Psoas muscle (tissue), 7 donors: ENCODE measurements at regions not wholly inside any gene's neighbourhood (a gene's known extent, or its start where the extent isn't known, plus 50 kb on each side); places are given as distances from the start of the nearest gene placed in this dataset.
"Not testable (repeated sequence)": the region's sequence is repeated elsewhere in the genome, so short reads cannot be mapped to it uniquely, and the experiment has no call there.

Source experiments
- ATAC-seq, 4 donors: fragments of 200-7000 bp; cut with Tn5 transposase; one replicate each; pipeline ENCODE4 v1.9.1; 2020; ENCODE audit warnings: moderate library complexity in 3 of 4, mild to moderate bottlenecking in 2 of 4
- DNase-seq, 2 donors: peaks; one replicate each; pipeline ENCODE4 v3.0.0-alpha.2; 2020
- H3K27ac ChIP-seq: fragments of 200-600 bp; one replicate; pipeline ENCODE4 v1.8.0; 2022
- H3K27me3 ChIP-seq, 3 donors: fragments of 200-600 bp in 1 of 3; one replicate each; pipeline versions ENCODE4 v1.6.1 to v1.8.0; 2013 to 2022; ENCODE audit warnings: low read length in 2 of 3, mild to moderate bottlenecking in 2 of 3, moderate library complexity in 1 of 3; ENCODE audit not compliant: insufficient read depth in 3 of 3
- H3K36me3 ChIP-seq, 2 donors: fragments of 200-600 bp in 1 of 2; one replicate each; pipeline versions ENCODE4 v1.6.1 to v1.8.0; 2013 to 2022; ENCODE audit warnings: low read depth in 1 of 2, mild to moderate bottlenecking in 1 of 2, moderate library complexity in 1 of 2; ENCODE audit not compliant: insufficient read depth in 1 of 2
- H3K4me1 ChIP-seq: fragments of 200-600 bp; one replicate; pipeline ENCODE4 v1.8.0; 2022
- H3K4me3 ChIP-seq: fragments of 200-600 bp; one replicate; pipeline ENCODE4 v1.8.0; 2022; ENCODE audit warnings: mild to moderate bottlenecking
- H3K9me3 ChIP-seq: fragments of 200-600 bp; one replicate; pipeline ENCODE4 v1.8.0; 2022
- CTCF ChIP-seq: fragments of 200-600 bp; IDR thresholded peaks from one replicate; pipeline ENCODE4 v1.8.0; 2022; ENCODE audit warnings: antibody characterized with exemption
- WGBS, 3 donors: extraction: QIAGEN DNeasy Blood & Tissue Kit; methylation state at CpG; one replicate each; pipeline versions ENCODE4 v1.1.6 to v1.1.7; 2013; 5-methylcytosine and 5-hydroxymethylcytosine counted together
- intact Hi-C, 2 donors: fragments of 100-400 bp; cut with DNase I; formaldehyde crosslinking; loops; one replicate each; pipeline versions ENCODE4 v1.11.0 to v1.14.2; 2022
- donor health status: healthy with polysubstance abuse.
- donor health status: DM: no; HTN: no; CAD: no; lungs with moderate emphysema.
- donor health status: Bipolar disorder and iron deficiency.
- donor health status: healthy.
- donor health status: DM: yes; HTN: yes; CAD: no.
- donor health status: DM: no; HTN: no; CAD: no.
- donor health status: DM: yes; HTN: yes; CAD: no.

GRCh38 chrX:109920325-109920724 lies 82.6 kb upstream of the TMEM164 start:
- Histone ChIP-seq H3K4me3 (no peak overlapping the region), H3K36me3 (no peaks in the 10 kb centered on the region), H3K27ac (peak overlapping the region; percentile 18), H3K9me3 (no peaks in the 10 kb centered on the region), H3K27me3 (no peaks in the 10 kb centered on the region), H3K4me1 (no peaks in the 10 kb centered on the region)
- WGBS, 3 donors = 79 to 86% (median 79%) methylated on average over 4 of the region's 4 CpGs
- intact Hi-C loops = loop anchor here in 1 of 2 donors (10.0 kb wide), 1 partner anchor 84 kb away; the partner anchor contains the start of gene TMEM164
- no peak for ATAC-seq
- no peak for DNase-seq
- no peak for TF ChIP-seq CTCF

- ATAC-seq (no peak), DNase-seq (no peak)
- intact Hi-C loops = loop anchor here in 1 of 2 donors (10.0 kb wide), 1 partner anchor 84 kb away; the partner anchor contains the start of gene TMEM164
- WGBS, 3 donors = 65 to 93% (median 86%) methylated on average over 2 of the region's 2 CpGs
- no peak overlapping the region for H3K4me3 ChIP-seq
- H3K27me3 ChIP-seq = no peaks in the 10 kb centered on the region
- no peaks in the 10 kb centered on the region for H3K36me3 ChIP-seq
- no peak overlapping the region for H3K27ac ChIP-seq
- H3K9me3 ChIP-seq = no peaks in the 10 kb centered on the region
- TF ChIP-seq CTCF = no peak
- H3K4me1 ChIP-seq = peaks cover 1% of the 10 kb centered on the region
Measured at GRCh38 chrX:109920868-109921267, 82.0 kb upstream of the TMEM164 start.

GRCh38 chrX:109922190-109922589 lies 80.7 kb upstream of the TMEM164 start:
- H3K27me3 ChIP-seq = no peaks in the 10 kb centered on the region
- H3K36me3 ChIP-seq = no peaks in the 10 kb centered on the region
- WGBS, 3 donors = 67 to 76% (median 72%) methylated on average over 2 of the region's 2 CpGs
- H3K9me3 ChIP-seq = no peaks in the 10 kb centered on the region
- no peak overlapping the region for H3K4me3 ChIP-seq
- H3K4me1 ChIP-seq = peaks cover 9% of the 10 kb centered on the region
- ATAC-seq = no peak
- TF ChIP-seq CTCF = no peak
- H3K27ac ChIP-seq = no peak overlapping the region
- intact Hi-C loops = loop anchor here in 1 of 2 donors (10.0 kb wide), 1 partner anchor 83 kb away; the partner anchor contains the start of gene TMEM164
- no peak for DNase-seq

GRCh38 chrX:109925003-109925402 lies 77.9 kb upstream of the TMEM164 start:
- H3K27me3 ChIP-seq, ATAC-seq, H3K4me3 ChIP-seq, DNase-seq, H3K36me3 ChIP-seq, H3K9me3 ChIP-seq, H3K27ac ChIP-seq: not testable (repeated sequence)
- peaks cover 12% of the 10 kb centered on the region for H3K4me1 ChIP-seq
- WGBS, 3 donors = 69 to 77% (median 76%) methylated on average over 3 of the region's 3 CpGs
- intact Hi-C loops = loop anchor here (5.0 to 10.0 kb wide), 2 partner anchors 67 to 80 kb away; partner anchors contain the start of gene TMEM164 (in 1 of the 2)

- H3K4me3 ChIP-seq = no peak overlapping the region
- DNase-seq (no peak), ATAC-seq (peak in 2 of 4 donors; percentile 28 to 44)
- H3K36me3 ChIP-seq = no peaks in the 10 kb centered on the region
- H3K27me3 ChIP-seq = no peaks in the 10 kb centered on the region
- TF ChIP-seq CTCF = no peak
- peaks cover 12% of the 10 kb centered on the region for H3K4me1 ChIP-seq
- H3K27ac ChIP-seq = peak overlapping the region; percentile 89
- no peaks in the 10 kb centered on the region for H3K9me3 ChIP-seq
- intact Hi-C loops = loop anchor here (5.0 to 10.0 kb wide), 2 partner anchors 67 to 79 kb away; partner anchors contain the start of gene TMEM164 (in 1 of the 2)
Measured at GRCh38 chrX:109925656-109926055, 77.3 kb upstream of the TMEM164 start.
